Lung (tissue), 11 donors: ENCODE measurements at regions not wholly inside any gene's neighbourhood (a gene's known extent, or its start where the extent isn't known, plus 50 kb on each side); places are given as distances from the start of the nearest gene placed in this dataset.

Source experiments
- ATAC-seq: fragments of 200-7000 bp; cut with Tn5 transposase; one replicate; pipeline ENCODE4 v1.9.1; 2020; ENCODE audit warnings: moderate number of reproducible peaks; ENCODE audit not compliant: insufficient read depth, low FRiP score
- DNase-seq, 3 donors: peaks; one replicate each; pipeline ENCODE4 v3.0.0-alpha.2; 2013 to 2017
- H3K27ac ChIP-seq, 2 donors: one replicate each; pipeline ENCODE4 v1.5.1; 2013; ENCODE audit warnings: mild to moderate bottlenecking in 2 of 2, moderate library complexity in 2 of 2, control low read depth in 1 of 2, inconsistent platforms in 1 of 2, low read depth in 1 of 2, low read length in 1 of 2
- H3K27me3 ChIP-seq, 3 donors: one replicate each; pipeline ENCODE4 v1.5.1; 2013; ENCODE audit warnings: low read length in 2 of 3; ENCODE audit not compliant: control insufficient read depth in 3 of 3, insufficient read depth in 3 of 3
- H3K36me3 ChIP-seq, 4 donors: one replicate each; pipeline ENCODE4 v1.5.1; 2013; ENCODE audit warnings: low read length in 4 of 4, mild to moderate bottlenecking in 1 of 4, moderate library complexity in 1 of 4; ENCODE audit not compliant: control insufficient read depth in 4 of 4, insufficient read depth in 4 of 4
- H3K4me1 ChIP-seq, 5 donors: one replicate each; pipeline ENCODE4 v1.5.1; 2013; ENCODE audit warnings: low read length in 5 of 5, mild to moderate bottlenecking in 2 of 5, moderate library complexity in 1 of 5; ENCODE audit not compliant: control insufficient read depth in 5 of 5, insufficient read depth in 5 of 5
- H3K4me3 ChIP-seq: one replicate; pipeline ENCODE4 v1.5.1; 2013; ENCODE audit warnings: mild to moderate bottlenecking, control low read depth, moderate library complexity
- H3K9ac ChIP-seq, 2 donors: one replicate each; pipeline ENCODE4 v1.5.1; 2013; ENCODE audit warnings: low read length in 2 of 2, control low read depth in 1 of 2; ENCODE audit not compliant: insufficient read depth in 1 of 2
- H3K9me3 ChIP-seq, 4 donors: one replicate each; pipeline ENCODE4 v1.5.1; 2013; ENCODE audit warnings: low read length in 3 of 4, mild to moderate bottlenecking in 1 of 4, moderate library complexity in 1 of 4; ENCODE audit not compliant: control insufficient read depth in 4 of 4, insufficient read depth in 3 of 4
- WGBS, 2 donors: extraction: QIAGEN DNeasy Blood & Tissue Kit; methylation state at CpG; one replicate each; pipeline ENCODE4 v1.1.7; 2013; 5-methylcytosine and 5-hydroxymethylcytosine counted together
- TF ChIP-seq, protein P1 (sequence below): IDR thresholded peaks from 2 replicates; pipeline ENCODE4 v1.5.1; 2012; ENCODE audit warnings: mild to moderate bottlenecking; ENCODE audit errors: control extremely low read depth, extremely low read depth
- donor health status: control.
- donor health status: control.
- donor health status: Bipolar disorder and iron deficiency.
- donor health status: healthy.
- donor health status: DM: yes; HTN: yes; CAD: no.

DNA sequence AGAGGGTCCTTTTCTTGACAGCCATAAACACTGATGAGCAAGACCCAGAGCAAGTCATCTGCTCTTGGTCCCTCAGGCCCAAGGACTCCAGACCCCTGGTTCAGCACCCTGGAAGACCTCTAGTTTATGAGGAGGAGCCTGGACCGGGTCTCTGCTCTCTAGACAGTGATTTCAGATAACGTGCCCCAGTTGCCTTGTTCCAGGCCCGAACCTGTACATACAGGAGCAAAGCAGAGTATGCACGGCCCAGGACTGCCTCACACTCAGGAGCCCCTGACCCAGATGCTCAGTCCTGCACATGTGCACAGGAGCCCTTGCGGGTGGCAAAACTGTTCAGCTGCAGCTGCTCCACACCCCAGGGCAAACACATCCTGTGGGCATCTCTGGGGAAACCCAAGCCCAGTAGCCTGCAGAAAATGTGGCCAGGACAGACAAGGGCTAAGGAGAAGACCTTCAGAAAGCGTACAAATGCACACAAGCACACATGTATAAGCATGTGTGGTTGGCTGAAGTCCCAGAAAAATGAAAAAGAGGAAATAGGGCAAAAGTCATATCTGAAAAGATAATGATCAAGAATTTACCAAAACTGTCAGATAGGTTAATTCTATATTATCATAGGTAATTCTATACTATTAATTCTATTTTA, 59.9 kb upstream of the CORO2B start:
- peaks cover 3 to 16% (median 8%) of the 10 kb centered on the region in 5 donors for H3K4me1 ChIP-seq
- no peak for DNase-seq
- H3K9ac ChIP-seq, result no peak overlapping the region
- no peak overlapping the region for H3K4me3 ChIP-seq
- peak overlapping the region in 1 of 2 donors; percentile 4 for H3K27ac ChIP-seq
- ATAC-seq, result no peak
- no peaks in the 10 kb centered on the region for H3K36me3 ChIP-seq
- 62 to 74% methylated on average over 6 of the region's 6 CpGs for WGBS, 2 donors
- no peaks in the 10 kb centered on the region for H3K27me3 ChIP-seq
- TF ChIP-seq, protein P1, sequence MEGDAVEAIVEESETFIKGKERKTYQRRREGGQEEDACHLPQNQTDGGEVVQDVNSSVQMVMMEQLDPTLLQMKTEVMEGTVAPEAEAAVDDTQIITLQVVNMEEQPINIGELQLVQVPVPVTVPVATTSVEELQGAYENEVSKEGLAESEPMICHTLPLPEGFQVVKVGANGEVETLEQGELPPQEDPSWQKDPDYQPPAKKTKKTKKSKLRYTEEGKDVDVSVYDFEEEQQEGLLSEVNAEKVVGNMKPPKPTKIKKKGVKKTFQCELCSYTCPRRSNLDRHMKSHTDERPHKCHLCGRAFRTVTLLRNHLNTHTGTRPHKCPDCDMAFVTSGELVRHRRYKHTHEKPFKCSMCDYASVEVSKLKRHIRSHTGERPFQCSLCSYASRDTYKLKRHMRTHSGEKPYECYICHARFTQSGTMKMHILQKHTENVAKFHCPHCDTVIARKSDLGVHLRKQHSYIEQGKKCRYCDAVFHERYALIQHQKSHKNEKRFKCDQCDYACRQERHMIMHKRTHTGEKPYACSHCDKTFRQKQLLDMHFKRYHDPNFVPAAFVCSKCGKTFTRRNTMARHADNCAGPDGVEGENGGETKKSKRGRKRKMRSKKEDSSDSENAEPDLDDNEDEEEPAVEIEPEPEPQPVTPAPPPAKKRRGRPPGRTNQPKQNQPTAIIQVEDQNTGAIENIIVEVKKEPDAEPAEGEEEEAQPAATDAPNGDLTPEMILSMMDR, result no peak
- H3K9me3 ChIP-seq, result peaks cover 0 to 2% (median 0%) of the 10 kb centered on the region in 4 donors

DNA sequence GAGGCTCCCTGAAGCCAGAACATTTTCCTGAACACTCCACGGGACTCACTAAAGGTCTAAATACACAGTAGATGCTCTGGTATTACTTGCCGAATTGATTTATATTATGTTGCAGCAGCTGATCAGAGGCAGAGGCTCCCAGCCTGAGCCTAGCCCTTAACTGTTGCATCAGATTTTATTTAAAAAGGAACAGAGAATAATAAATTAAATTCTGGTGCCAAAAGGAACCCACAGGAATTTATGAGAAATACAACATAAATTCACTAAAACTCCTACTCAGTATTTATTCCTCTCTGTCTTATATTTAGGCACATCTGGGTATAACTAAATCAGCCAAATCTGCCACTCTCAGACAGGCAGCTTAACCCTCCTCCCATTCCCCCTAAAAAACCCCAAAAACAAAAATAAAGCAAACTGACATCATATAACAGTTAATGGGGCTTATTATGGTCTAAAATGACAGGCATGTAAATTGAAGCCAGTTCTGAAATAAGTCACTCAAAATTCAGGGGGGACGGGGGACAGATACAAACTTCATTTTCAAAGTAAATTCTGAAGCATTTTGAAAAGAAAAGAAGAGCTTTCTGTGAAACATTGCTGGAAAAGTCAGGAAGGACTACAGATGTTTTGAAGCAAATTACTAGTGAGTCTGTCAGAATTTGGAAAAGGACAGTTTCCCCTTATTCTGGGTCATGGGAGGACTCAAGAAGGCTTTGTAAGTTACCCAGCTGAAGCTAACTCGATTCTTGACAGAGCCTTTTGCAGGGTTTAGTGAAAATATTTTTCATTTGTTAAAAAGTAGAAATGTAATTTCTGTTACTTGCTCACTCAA, 53.8 kb upstream of the CORO2B start:
- DNase-seq (peak in 1 of 3 donors; percentile 35), ATAC-seq (no peak)
- Histone ChIP-seq H3K9ac (no peak overlapping the region), H3K27me3 (no peaks in the 10 kb centered on the region), H3K9me3 (no peaks in the 10 kb centered on the region), H3K36me3 (no peaks in the 10 kb centered on the region), H3K4me3 (no peak overlapping the region), H3K4me1 (peaks cover 0 to 11% (median 0%) of the 10 kb centered on the region in 5 donors), H3K27ac (no peak overlapping the region)
- TF ChIP-seq, protein P1, result no peak
- 72 to 77% methylated on average over 4 of the region's 4 CpGs for WGBS, 2 donors

DNA sequence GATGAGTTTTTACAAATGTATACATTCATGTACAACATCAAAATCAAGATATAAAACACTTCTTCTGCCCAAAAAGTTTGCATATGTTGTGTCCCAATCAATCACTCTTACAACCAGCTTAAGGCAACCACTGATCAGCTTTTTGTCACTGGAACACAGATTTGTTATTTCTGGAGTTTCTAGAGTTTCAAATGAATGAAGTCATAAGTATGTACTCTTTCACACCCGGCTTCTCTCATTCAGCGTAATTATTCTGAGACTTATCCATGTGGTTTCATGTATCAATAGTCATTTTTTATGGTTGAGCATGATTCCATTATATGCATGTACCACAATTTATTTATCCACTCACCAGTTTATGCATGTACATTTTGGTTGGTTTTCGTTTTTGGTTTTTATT, 53.0 kb upstream of the CORO2B start:
- Histone ChIP-seq H3K9me3 (no peaks in the 10 kb centered on the region), H3K36me3 (no peaks in the 10 kb centered on the region), H3K9ac (no peak overlapping the region), H3K27me3 (no peaks in the 10 kb centered on the region), H3K27ac (no peak overlapping the region), H3K4me3 (no peak overlapping the region), H3K4me1 (peaks cover 0 to 11% (median 0%) of the 10 kb centered on the region in 5 donors)
- TF ChIP-seq, protein P1, result no peak
- no peak for DNase-seq
- WGBS, 2 donors, result 89 to 96% methylated on average over 3 of the region's 3 CpGs
- no peak for ATAC-seq
